NCI-H345 treated with DMSO at 0.1 percent for 48 hours (cell line): ENCODE measurements at regions not wholly inside any gene's neighbourhood (a gene's known extent, or its start where the extent isn't known, plus 50 kb on each side); places are given as distances from the start of the nearest gene placed in this dataset.
A peak's percentile ranks its signal among the peaks of the same experiment; 100 is the strongest.

Experiments used
- DNase-seq: peaks from one replicate; lab custom pipeline; 2025; ENCODE audit not compliant: unreplicated experiment; lab: John Stamatoyannopoulos, UW

- no peak for DNase-seq
Measured at GRCh38 chr18:29140590-29140989, 963.7 kb upstream of the CDH2 start.

GRCh38 chr18:29137773-29138495 is 961.0 kb upstream of the CDH2 start:
- DNase-seq = no peak

GRCh38 chr18:29123706-29124530 is 947.0 kb upstream of the CDH2 start:
- DNase-seq = no peak

GRCh38 chr18:29104671-29105070 is 927.7 kb upstream of the CDH2 start:
- no peak for DNase-seq

- DNase-seq = no peak
Measured at GRCh38 chr18:29104227-29104626, 927.3 kb upstream of the CDH2 start.

GRCh38 chr18:29096079-29096770 is 919.3 kb upstream of the CDH2 start:
- peak; percentile 57 for DNase-seq

- no peak for DNase-seq
Measured at GRCh38 chr18:29087616-29088246, 910.8 kb upstream of the CDH2 start.

GRCh38 chr18:29084120-29084519 is 907.2 kb upstream of the CDH2 start:
- DNase-seq = no peak

- peak; percentile 76 for DNase-seq
Measured at GRCh38 chr18:29083545-29083944, 906.6 kb upstream of the CDH2 start.

- no peak for DNase-seq
Measured at GRCh38 chr18:29080946-29081345, 904.0 kb upstream of the CDH2 start.

GRCh38 chr18:29078273-29078672 is 901.3 kb upstream of the CDH2 start:
- DNase-seq = peak; percentile 26

- no peak for DNase-seq
Measured at GRCh38 chr18:29077344-29077743, 900.4 kb upstream of the CDH2 start.

- DNase-seq = no peak
Measured at GRCh38 chr18:29076645-29077044, 899.7 kb upstream of the CDH2 start.

- no peak for DNase-seq
Measured at GRCh38 chr18:29074147-29074546, 897.2 kb upstream of the CDH2 start.

GRCh38 chr18:29071869-29072268 is 894.9 kb upstream of the CDH2 start:
- DNase-seq = no peak

- DNase-seq = no peak
Measured at GRCh38 chr18:29063346-29063745, 886.4 kb upstream of the CDH2 start.

- DNase-seq = no peak
Measured at GRCh38 chr18:29062921-29063320, 886.0 kb upstream of the CDH2 start.

GRCh38 chr18:29060349-29060748 is 883.4 kb upstream of the CDH2 start:
- no peak for DNase-seq

- DNase-seq = no peak
Measured at GRCh38 chr18:29057703-29058102, 880.8 kb upstream of the CDH2 start.

GRCh38 chr18:29056800-29057199 is 879.9 kb upstream of the CDH2 start:
- no peak for DNase-seq

- DNase-seq = no peak
Measured at GRCh38 chr18:29041976-29042375, 865.0 kb upstream of the CDH2 start.
